ENCODE measurements at regions not wholly inside any gene's neighbourhood (a gene's known extent, or its start where the extent isn't known, plus 50 kb on each side); places are given as distances from the start of the nearest gene placed in this dataset.
A peak's percentile ranks its signal among the peaks of the same experiment; 100 is the strongest.

DNA sequence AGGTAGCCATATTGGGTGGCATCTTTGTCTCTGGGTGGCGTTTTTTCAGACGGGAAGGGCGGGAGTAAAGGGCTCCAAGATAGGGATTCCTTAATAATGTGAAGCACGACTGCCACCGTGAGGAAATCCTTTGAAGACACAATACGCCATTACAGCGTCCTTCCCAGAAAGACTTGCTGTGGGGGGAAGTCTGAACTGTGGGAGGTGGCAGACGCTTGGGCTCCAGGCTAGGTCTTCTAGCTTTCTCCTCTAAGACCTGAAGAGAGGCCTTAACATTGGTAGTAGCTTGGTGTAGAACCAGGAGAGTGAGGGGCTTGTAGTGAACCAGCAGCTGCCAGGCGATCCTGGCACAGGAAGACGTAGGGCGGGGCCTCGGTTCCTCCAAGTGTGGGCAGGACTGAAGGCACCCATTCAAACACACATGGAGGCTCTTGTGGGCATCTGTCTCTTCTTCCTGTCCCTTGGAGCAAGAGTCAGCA is 197.3 kb downstream of the OR13H1 start:
- no peak for DNase-seq (ENCODE audit: low read depth)
- no peak overlapping the region for H3K4me3 ChIP-seq (ENCODE audit: low read depth, low read length)
- TF ChIP-seq, protein P1, sequence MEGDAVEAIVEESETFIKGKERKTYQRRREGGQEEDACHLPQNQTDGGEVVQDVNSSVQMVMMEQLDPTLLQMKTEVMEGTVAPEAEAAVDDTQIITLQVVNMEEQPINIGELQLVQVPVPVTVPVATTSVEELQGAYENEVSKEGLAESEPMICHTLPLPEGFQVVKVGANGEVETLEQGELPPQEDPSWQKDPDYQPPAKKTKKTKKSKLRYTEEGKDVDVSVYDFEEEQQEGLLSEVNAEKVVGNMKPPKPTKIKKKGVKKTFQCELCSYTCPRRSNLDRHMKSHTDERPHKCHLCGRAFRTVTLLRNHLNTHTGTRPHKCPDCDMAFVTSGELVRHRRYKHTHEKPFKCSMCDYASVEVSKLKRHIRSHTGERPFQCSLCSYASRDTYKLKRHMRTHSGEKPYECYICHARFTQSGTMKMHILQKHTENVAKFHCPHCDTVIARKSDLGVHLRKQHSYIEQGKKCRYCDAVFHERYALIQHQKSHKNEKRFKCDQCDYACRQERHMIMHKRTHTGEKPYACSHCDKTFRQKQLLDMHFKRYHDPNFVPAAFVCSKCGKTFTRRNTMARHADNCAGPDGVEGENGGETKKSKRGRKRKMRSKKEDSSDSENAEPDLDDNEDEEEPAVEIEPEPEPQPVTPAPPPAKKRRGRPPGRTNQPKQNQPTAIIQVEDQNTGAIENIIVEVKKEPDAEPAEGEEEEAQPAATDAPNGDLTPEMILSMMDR (IDR thresholded peaks at IDR 0.05; ENCODE audit: insufficient read depth, low read depth, low read length, missing control alignments): no peak

DNA sequence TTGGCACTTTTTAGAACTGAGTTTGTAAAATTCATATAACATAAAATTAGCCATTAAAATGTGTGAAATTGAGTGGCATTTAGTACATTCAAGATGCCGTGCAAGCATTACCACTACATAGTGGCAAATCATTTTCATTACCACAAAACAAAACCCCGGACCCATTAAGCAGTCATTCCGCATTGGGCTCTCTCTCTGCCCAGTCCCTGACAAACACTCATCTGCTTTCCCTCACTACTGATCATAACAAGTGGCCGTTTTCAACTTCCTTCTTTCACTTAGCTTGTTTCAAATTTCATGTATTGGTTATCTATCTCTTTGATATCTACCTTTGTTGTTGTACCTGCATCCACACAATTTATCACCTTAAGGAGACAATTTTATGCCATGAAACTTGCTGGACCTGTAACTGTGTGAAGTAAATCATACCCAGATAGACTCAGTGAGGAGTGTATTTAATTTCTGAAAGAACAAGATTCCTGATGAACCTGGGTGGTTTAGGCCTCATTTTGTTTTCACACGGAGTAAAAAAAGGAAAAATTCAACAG is 202.1 kb downstream of the OR13H1 start:
- H3K4me3 ChIP-seq (ENCODE audit: low read depth, low read length): no peak overlapping the region
- TF ChIP-seq, protein P1 (IDR thresholded peaks at IDR 0.05; ENCODE audit: insufficient read depth, low read depth, low read length, missing control alignments): no peak
- no peak for DNase-seq (ENCODE audit: low read depth)

DNA sequence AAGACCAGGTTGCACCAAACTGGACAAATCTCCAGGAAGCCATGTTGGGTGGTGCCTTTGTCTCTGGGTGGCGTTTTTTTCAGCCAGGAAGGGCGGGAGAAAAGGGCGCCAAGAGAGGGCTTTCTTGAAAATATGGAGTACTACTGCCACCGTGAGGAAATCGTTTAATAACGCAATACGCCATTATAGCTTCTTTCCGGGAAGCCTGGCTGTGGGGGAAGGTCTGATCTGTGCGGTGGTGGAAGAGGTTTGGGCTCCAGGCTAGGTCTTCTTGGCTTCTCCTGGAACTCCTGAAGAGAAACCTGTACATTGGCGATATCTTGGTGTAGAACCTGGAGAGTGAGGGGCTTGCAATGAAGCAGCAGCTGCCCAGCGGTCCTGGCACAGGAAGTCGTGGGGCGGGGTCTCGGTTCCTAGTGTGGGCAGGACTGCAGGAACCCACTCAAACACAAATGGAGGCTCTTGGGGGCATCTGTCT is 202.7 kb downstream of the OR13H1 start:
- peak; percentile 36 for DNase-seq (ENCODE audit: low read depth)
- no peak overlapping the region; the same call in 1 of the 2 replicates for H3K4me3 ChIP-seq (ENCODE audit: low read depth, low read length)

DNA sequence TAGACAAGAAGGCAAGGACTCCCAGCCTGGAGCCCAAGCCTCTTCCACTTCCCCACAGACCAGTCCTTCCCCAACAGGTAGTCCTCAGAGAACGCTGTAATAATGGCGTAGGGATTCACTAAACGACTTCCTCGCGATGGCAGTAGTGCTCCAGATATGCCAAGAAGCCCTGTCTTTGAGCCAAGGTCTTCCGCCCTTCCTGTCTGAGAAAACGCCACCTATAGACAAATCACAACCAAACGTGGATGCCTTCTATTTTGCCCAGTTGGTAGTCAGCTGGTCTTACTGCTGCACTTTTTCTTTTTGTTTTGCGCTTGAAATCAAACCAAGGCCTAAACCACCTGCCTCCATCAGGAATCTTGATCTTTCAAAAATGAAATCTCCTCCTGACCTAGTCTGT is 203.3 kb downstream of the OR13H1 start:
- peak; percentile 30 for DNase-seq (ENCODE audit: low read depth)
- no peak overlapping the region for H3K4me3 ChIP-seq (ENCODE audit: low read depth, low read length)
- TF ChIP-seq, protein P1 (IDR thresholded peaks at IDR 0.05; ENCODE audit: insufficient read depth, low read depth, low read length, missing control alignments): no peak

More for the DNA sequence above, 202.7 kb downstream of the OR13H1 start:
- TF ChIP-seq, protein P1 (IDR thresholded peaks at IDR 0.05; ENCODE audit: insufficient read depth, low read depth, low read length, missing control alignments): no peak

DNA sequence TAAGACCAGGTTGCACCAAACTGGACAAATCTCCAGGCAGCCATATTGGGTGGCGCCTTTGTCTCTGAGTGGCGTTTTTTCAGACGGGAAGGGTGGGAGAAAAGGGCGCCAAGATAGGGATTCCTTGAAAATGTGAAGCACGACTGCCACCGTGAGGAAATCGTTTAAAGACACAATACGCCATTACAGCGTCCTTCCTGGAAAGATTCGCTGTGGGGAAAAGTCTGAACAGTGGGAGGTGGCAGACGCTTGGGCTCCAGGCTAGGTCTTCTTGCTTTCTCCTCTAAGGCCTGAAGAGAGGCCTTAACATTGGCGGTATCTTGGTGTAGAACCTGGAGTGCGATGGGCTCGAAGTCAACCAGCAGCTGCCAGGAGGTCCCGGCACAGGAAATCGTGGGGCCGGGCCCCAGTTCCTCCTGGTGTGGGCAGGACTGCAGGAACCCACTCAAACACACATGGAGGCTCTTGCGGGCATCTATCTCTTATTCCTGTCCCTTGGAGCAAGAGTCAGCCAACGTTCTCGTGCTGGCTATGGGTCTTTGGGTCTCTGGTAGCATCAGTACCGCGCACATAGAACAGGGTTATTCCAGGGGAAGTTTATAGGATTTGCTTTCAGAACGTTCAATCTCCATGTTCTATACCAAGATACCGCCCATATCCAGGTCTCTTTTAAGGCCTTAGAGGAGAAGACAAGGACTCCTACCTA is 208.8 kb downstream of the OR13H1 start:
- TF ChIP-seq, protein P1 (IDR thresholded peaks at IDR 0.05; ENCODE audit: insufficient read depth, low read depth, low read length, missing control alignments): no peak
- no peak for DNase-seq (ENCODE audit: low read depth)
- no peak overlapping the region for H3K4me3 ChIP-seq (ENCODE audit: low read depth, low read length)

DNA sequence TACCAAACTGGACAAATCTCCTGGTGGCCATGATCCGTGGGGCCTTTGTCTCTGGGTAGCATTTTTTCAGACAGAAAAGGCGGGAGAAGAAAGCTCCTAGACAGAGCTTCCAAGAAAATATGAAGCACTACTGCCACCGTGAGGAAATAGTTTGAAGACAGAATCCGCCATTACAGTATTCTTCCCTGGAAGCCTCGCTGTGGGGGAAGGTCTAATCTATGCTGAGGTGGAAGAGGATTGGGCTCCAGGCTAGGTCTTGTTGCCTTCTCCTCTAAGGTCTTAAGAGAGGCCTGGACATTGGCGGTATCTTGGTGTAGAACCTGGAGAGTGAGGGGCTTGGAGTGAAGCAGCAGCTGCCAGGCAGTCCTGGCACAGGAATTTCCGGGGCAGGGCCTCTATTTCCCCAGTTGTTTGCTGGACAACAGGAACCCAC is 218.9 kb downstream of the OR13H1 start:
- DNase-seq (ENCODE audit: low read depth): peak; percentile 28
- H3K4me3 ChIP-seq (ENCODE audit: low read depth, low read length): no peak overlapping the region
- TF ChIP-seq, protein P1 (IDR thresholded peaks at IDR 0.05; ENCODE audit: insufficient read depth, low read depth, low read length, missing control alignments): no peak

All from GM12865 (cell line).